H1 (cell line): ENCODE measurements at regions not wholly inside any gene's neighbourhood (a gene's known extent, or its start where the extent isn't known, plus 50 kb on each side); places are given as distances from the start of the nearest gene placed in this dataset.

Experiments
- BRCA1 ChIP-seq: IDR thresholded peaks from 2 replicates; pipeline ENCODE4 v1.6.1; 2012; ENCODE audit warnings: low read depth, low read length, improper control_type of control experiment
- CHD2 ChIP-seq: IDR thresholded peaks from 2 replicates; pipeline ENCODE4 v1.6.1; 2012; ENCODE audit warnings: low read length, improper control_type of control experiment
- CHD7 ChIP-seq: fragments of 300-600 bp; sonication (generic); IDR thresholded peaks from 2 replicates; pipeline ENCODE4 v1.7.1; 2012; ENCODE audit warnings: low read length, moderate library complexity, mild to moderate bottlenecking, inconsistent platforms; ENCODE audit not compliant: insufficient replicate concordance
- JUND ChIP-seq: IDR thresholded peaks from 2 replicates; pipeline ENCODE4 v1.6.1; 2011; ENCODE audit warnings: mild to moderate bottlenecking, improper control_type of control experiment, low read length
- KDM4A ChIP-seq: IDR thresholded peaks from one replicate; pipeline ENCODE4 v1.7.1; 2012; ENCODE audit warnings: low read depth, mild to moderate bottlenecking, moderate library complexity, low read length, inconsistent platforms; ENCODE audit not compliant: severe bottlenecking
- MAFK ChIP-seq: IDR thresholded peaks from 2 replicates; pipeline ENCODE4 v1.6.1; 2012; ENCODE audit warnings: low read depth, mild to moderate bottlenecking, improper control_type of control experiment, low read length
- MAX ChIP-seq: IDR thresholded peaks from 2 replicates; pipeline ENCODE4 v1.6.1; 2012; ENCODE audit warnings: inconsistent platforms
- PHF8 ChIP-seq: fragments of 200-600 bp; sonication (generic); conservative IDR thresholded peaks from 2 replicates; pipeline ENCODE4 v1.7.1; 2012; ENCODE audit warnings: low read depth, mild to moderate bottlenecking, inconsistent platforms, low read length, moderate library complexity
- TAF7 ChIP-seq: optimal IDR thresholded peaks from 2 replicates; pipeline ENCODE3; 2011; ENCODE audit warnings: low read depth, mild to moderate bottlenecking, inconsistent platforms, low read length, moderate library complexity, borderline replicate concordance

- TF ChIP-seq CHD7 (no peak), MAX (no peak), CHD2 (no peak), MAFK (no peak), BRCA1 (no peak), PHF8 (no peak), KDM4A (no peak), TAF7 (no peak), JUND (no peak)
These were observed 544.7 kb downstream of the NLGN4X start (continued) for GRCh38 chrX:5683996-5684395.
